ENCODE measurements at regions not wholly inside any gene's neighbourhood (a gene's known extent, or its start where the extent isn't known, plus 50 kb on each side); places are given as distances from the start of the nearest gene placed in this dataset.

GRCh38 chr16:48444574-48444973 is 59.4 kb upstream of the SIAH1 start:
- H3K79me2 ChIP-seq (ENCODE audit: insufficient read depth, low read length), result no peaks in the 10 kb centered on the region
- no peaks in the 10 kb centered on the region for H3F3A ChIP-seq (ENCODE audit: low read depth)
- H3K9me2 ChIP-seq (replicated peaks; ENCODE audit: low read depth, low read length), result no peaks in the 10 kb centered on the region
- H3K9ac ChIP-seq (ENCODE audit: low read depth, low read length, poor library complexity, severe bottlenecking), result no peak overlapping the region
- no peaks in the 10 kb centered on the region for H4K20me1 ChIP-seq (ENCODE audit: insufficient read depth, low read length, poor library complexity, severe bottlenecking)
- no peaks in the 10 kb centered on the region for H3K9me3 ChIP-seq (ENCODE audit: insufficient read depth, low read depth, low read length)
- no peak overlapping the region for H3K4me2 ChIP-seq (ENCODE audit: low read depth, low read length, poor library complexity, severe bottlenecking)
- no peaks in the 10 kb centered on the region for H3K4me1 ChIP-seq (ENCODE audit: insufficient read depth, low read length, poor library complexity, severe bottlenecking)
- no peak for TF ChIP-seq EZH2phosphoT487 (IDR thresholded peaks at IDR 0.05; ENCODE audit: borderline replicate concordance)
- TF ChIP-seq, protein P1, sequence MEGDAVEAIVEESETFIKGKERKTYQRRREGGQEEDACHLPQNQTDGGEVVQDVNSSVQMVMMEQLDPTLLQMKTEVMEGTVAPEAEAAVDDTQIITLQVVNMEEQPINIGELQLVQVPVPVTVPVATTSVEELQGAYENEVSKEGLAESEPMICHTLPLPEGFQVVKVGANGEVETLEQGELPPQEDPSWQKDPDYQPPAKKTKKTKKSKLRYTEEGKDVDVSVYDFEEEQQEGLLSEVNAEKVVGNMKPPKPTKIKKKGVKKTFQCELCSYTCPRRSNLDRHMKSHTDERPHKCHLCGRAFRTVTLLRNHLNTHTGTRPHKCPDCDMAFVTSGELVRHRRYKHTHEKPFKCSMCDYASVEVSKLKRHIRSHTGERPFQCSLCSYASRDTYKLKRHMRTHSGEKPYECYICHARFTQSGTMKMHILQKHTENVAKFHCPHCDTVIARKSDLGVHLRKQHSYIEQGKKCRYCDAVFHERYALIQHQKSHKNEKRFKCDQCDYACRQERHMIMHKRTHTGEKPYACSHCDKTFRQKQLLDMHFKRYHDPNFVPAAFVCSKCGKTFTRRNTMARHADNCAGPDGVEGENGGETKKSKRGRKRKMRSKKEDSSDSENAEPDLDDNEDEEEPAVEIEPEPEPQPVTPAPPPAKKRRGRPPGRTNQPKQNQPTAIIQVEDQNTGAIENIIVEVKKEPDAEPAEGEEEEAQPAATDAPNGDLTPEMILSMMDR (conservative IDR thresholded peaks at IDR 0.05; ENCODE audit: low read length), result no peak
- no peaks in the 10 kb centered on the region for H3K36me3 ChIP-seq (ENCODE audit: insufficient read depth, low read length)
- H3K27me3 ChIP-seq (ENCODE audit: insufficient read depth, low read length, poor library complexity, severe bottlenecking), result no peaks in the 10 kb centered on the region
- H3K4me3 ChIP-seq (ENCODE audit: low read length, poor library complexity, severe bottlenecking), result no peak overlapping the region
- no peak overlapping the region for H2AFZ ChIP-seq (ENCODE audit: low read length)

GRCh38 chr16:48442379-48442778 is 57.2 kb upstream of the SIAH1 start:
- no peak overlapping the region for H3K9ac ChIP-seq (ENCODE audit: low read depth, low read length, poor library complexity, severe bottlenecking)
- no peaks in the 10 kb centered on the region for H3K27me3 ChIP-seq (ENCODE audit: insufficient read depth, low read length, poor library complexity, severe bottlenecking)
- no peaks in the 10 kb centered on the region for H3K36me3 ChIP-seq (ENCODE audit: insufficient read depth, low read length)
- H3K9me3 ChIP-seq (ENCODE audit: insufficient read depth, low read depth, low read length), result no peaks in the 10 kb centered on the region
- H3K4me2 ChIP-seq (ENCODE audit: low read depth, low read length, poor library complexity, severe bottlenecking), result no peak overlapping the region
- H3K9me2 ChIP-seq (replicated peaks; ENCODE audit: low read depth, low read length), result no peaks in the 10 kb centered on the region
- no peak overlapping the region for H3K4me3 ChIP-seq (ENCODE audit: low read length, poor library complexity, severe bottlenecking)
- no peaks in the 10 kb centered on the region for H3F3A ChIP-seq (ENCODE audit: low read depth)
- no peaks in the 10 kb centered on the region for H3K4me1 ChIP-seq (ENCODE audit: insufficient read depth, low read length, poor library complexity, severe bottlenecking)
- TF ChIP-seq EZH2phosphoT487 (IDR thresholded peaks at IDR 0.05; ENCODE audit: borderline replicate concordance), result no peak
- TF ChIP-seq, protein P1 (conservative IDR thresholded peaks at IDR 0.05; ENCODE audit: low read length), result no peak
- H3K79me2 ChIP-seq (ENCODE audit: insufficient read depth, low read length), result no peaks in the 10 kb centered on the region
- H2AFZ ChIP-seq (ENCODE audit: low read length), result no peak overlapping the region
- no peaks in the 10 kb centered on the region for H4K20me1 ChIP-seq (ENCODE audit: insufficient read depth, low read length, poor library complexity, severe bottlenecking)

- no peak overlapping the region for H3K4me3 ChIP-seq (ENCODE audit: low read length, poor library complexity, severe bottlenecking)
- no peaks in the 10 kb centered on the region for H3K79me2 ChIP-seq (ENCODE audit: insufficient read depth, low read length)
- H3K4me2 ChIP-seq (ENCODE audit: low read depth, low read length, poor library complexity, severe bottlenecking), result no peak overlapping the region
- no peaks in the 10 kb centered on the region for H3K36me3 ChIP-seq (ENCODE audit: insufficient read depth, low read length)
- H3K9me3 ChIP-seq (ENCODE audit: insufficient read depth, low read depth, low read length), result no peaks in the 10 kb centered on the region
- TF ChIP-seq, protein P1 (conservative IDR thresholded peaks at IDR 0.05; ENCODE audit: low read length), result no peak
- no peak for TF ChIP-seq EZH2phosphoT487 (IDR thresholded peaks at IDR 0.05; ENCODE audit: borderline replicate concordance)
- H3F3A ChIP-seq (ENCODE audit: low read depth), result no peaks in the 10 kb centered on the region
- H3K4me1 ChIP-seq (ENCODE audit: insufficient read depth, low read length, poor library complexity, severe bottlenecking), result no peaks in the 10 kb centered on the region
- no peak overlapping the region for H2AFZ ChIP-seq (ENCODE audit: low read length)
- H3K9ac ChIP-seq (ENCODE audit: low read depth, low read length, poor library complexity, severe bottlenecking), result no peak overlapping the region
- no peaks in the 10 kb centered on the region for H4K20me1 ChIP-seq (ENCODE audit: insufficient read depth, low read length, poor library complexity, severe bottlenecking)
- H3K27me3 ChIP-seq (ENCODE audit: insufficient read depth, low read length, poor library complexity, severe bottlenecking), result no peaks in the 10 kb centered on the region
- H3K9me2 ChIP-seq (replicated peaks; ENCODE audit: low read depth, low read length), result no peaks in the 10 kb centered on the region
Measured at GRCh38 chr16:48441863-48442279, 56.7 kb upstream of the SIAH1 start.

Data from Loucy (cell line).